ENCODE measurements at regions not wholly inside any gene's neighbourhood (a gene's known extent, or its start where the extent isn't known, plus 50 kb on each side); places are given as distances from the start of the nearest gene placed in this dataset.
A peak's percentile ranks its signal among the peaks of the same experiment; 100 is the strongest.
"Not testable (repeated sequence)": the region's sequence is repeated elsewhere in the genome, so short reads cannot be mapped to it uniquely, and the experiment has no call there.

GRCh38 chr3:83251490-83251889, 1490.0 kb upstream of the GBE1 start:
- DNase-seq (ENCODE audit: low read depth in 2 of 3, low spot score in 2 of 3), result no peak

- DNase-seq (ENCODE audit: low read depth in 2 of 3, low spot score in 2 of 3), result no peak
Measured at GRCh38 chr3:83250613-83251012, 1489.2 kb upstream of the GBE1 start.

GRCh38 chr3:83248454-83248853, 1487.0 kb upstream of the GBE1 start:
- DNase-seq (ENCODE audit: low read depth in 2 of 3, low spot score in 2 of 3), result no peak

DNA sequence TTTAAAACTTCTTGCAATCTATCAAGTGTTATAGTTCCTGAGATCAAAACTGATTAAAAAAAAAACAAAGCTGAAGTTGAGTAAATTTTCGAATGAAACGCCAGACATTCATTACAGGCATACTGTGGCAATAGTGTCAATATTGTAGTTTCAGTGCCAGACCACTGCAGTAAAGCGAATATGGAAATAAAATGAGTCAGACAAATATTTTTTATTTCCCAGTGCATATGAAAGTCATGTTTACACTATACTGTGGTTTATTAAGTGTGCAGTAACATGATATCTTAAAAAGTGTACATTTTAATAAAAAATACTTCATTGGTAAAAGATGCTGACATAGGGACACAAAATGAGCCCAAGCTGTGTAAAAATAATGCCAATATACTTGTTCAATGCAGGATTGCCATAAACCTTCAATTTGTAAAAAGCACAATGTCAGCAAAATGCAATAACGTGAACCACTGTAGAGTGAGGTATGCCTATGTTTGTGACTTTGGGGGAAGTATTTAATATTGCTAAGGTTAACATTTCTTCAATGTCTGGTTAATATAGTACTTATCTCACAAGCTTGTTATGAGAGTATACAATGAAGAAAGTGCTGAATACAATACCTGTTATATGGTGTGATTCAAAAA, 1473.9 kb upstream of the GBE1 start:
- DNase-seq (ENCODE audit: low read depth in 2 of 3, low spot score in 2 of 3), result no peak

DNA sequence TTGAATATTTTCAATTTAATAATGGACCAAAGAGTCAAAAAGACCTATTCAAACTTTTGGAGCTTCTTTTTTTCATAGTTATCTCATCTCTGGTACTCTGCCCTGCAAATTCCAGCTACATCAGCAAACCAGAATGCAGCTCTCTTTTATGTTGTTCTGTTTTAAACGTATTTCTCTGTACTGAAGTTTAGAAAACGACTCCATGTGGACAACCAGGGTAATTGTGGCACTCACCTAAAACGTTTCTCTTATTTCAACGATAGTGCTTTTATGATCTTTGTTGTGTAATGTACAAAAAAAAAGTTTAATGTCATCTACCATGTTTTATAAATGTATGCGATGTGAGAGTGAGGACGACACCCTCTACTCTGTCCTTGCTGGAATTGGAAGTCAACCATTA, 1472.3 kb upstream of the GBE1 start:
- no peak for DNase-seq (ENCODE audit: low read depth in 2 of 3, low spot score in 2 of 3)

GRCh38 chr3:83230841-83231240, 1469.4 kb upstream of the GBE1 start:
- no peak for DNase-seq (ENCODE audit: low read depth in 2 of 3, low spot score in 2 of 3)

DNA sequence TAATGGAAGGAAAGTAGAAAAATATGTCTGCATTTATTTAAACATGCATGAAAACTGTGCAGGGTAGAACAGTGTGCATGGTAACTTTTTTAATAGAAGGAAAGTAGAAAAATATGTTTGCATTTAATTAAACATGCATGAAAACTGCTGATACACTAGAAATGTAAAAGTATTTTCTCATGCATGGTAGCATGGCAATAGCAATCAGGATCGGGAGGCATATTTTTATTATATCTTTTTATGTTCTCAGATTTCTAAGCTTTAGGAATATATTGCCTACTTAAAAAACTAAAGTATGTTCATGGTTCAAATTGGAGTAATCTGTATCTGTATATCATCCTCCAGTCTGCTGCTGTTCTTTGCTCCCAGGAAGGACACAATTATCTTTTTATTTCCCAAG, 1468.9 kb upstream of the GBE1 start:
- no peak for DNase-seq (ENCODE audit: low read depth in 2 of 3, low spot score in 2 of 3)

DNA sequence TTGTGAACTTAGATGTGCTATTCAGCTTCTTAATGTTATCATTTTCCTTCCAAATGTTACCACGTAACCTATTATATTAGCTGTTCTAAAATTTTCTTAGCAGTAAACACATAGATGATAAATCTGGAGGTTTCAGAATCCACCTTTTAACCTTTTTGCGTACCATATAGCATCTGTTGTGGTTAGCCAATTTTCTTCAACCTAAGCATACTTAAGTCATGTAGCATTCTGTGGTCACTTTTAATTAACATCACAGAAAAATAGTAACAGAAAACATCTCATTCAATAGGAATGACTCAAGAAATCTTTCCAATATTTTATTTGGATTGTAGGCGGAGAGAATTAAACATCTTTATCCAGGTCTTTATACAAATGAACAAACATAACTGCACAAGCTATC, 1465.3 kb upstream of the GBE1 start:
- DNase-seq (ENCODE audit: low read depth in 2 of 3, low spot score in 2 of 3), result no peak

GRCh38 chr3:83224101-83224868, 1462.8 kb upstream of the GBE1 start:
- no peak for DNase-seq (ENCODE audit: low read depth in 2 of 3, low spot score in 2 of 3)

GRCh38 chr3:83218383-83219200, 1457.1 kb upstream of the GBE1 start:
- DNase-seq (ENCODE audit: low read depth in 2 of 3, low spot score in 2 of 3), result no peak

- not testable (repeated sequence) for DNase-seq (ENCODE audit: low read depth in 2 of 3, low spot score in 2 of 3)
Measured at GRCh38 chr3:83217595-83218118, 1456.2 kb upstream of the GBE1 start.

GRCh38 chr3:83216919-83217594, 1455.6 kb upstream of the GBE1 start:
- DNase-seq (ENCODE audit: low read depth in 2 of 3, low spot score in 2 of 3), result no peak

DNA sequence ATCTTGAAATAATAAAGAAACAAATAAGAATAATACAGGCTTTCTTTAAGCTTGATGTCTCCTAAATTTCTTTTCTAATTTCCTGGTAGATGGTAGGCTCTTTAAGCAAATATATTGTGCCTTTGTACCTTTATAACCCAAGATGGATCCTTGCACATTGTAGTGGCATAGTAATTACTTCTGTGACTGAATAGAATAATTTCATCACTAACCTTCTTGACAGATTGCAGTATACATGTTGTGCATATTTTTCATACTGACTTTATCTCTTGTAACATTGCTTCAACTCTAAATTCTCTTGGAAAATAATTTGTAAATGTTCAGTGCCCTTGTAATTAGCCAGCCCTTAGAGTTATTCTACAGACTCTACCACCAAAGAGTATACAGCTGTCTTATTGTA, 1433.8 kb upstream of the GBE1 start:
- DNase-seq (ENCODE audit: low read depth in 2 of 3, low spot score in 2 of 3), result no peak

GRCh38 chr3:83193526-83193925, 1432.1 kb upstream of the GBE1 start:
- no peak for DNase-seq (ENCODE audit: low read depth in 2 of 3, low spot score in 2 of 3)

DNA sequence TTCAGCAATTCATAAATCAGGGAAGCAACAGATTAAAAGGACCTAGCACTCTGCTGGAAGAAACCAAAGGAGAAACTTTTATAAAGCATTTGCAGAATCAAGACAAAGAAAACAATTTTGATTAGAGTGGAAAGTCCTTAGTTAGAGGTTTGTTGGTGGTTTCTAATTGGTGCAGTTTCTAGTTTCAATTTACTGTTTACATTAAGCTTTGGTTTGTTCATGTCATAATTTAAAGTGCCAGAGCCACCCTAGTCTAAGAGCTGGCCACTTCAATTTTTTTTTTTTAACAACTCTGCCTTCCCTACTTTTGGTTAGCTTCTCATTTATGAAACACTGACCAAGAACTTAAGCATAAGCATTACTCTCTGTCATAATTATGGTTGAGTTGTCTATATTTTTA, 1428.2 kb upstream of the GBE1 start:
- no peak for DNase-seq (ENCODE audit: low read depth in 2 of 3, low spot score in 2 of 3)

- no peak for DNase-seq (ENCODE audit: low read depth in 2 of 3, low spot score in 2 of 3)
Measured at GRCh38 chr3:83169473-83169872, 1408.0 kb upstream of the GBE1 start.

- DNase-seq (ENCODE audit: low read depth in 2 of 3, low spot score in 2 of 3), result no peak
Measured at GRCh38 chr3:83150896-83151295, 1389.5 kb upstream of the GBE1 start.

GRCh38 chr3:83140983-83141382, 1379.5 kb upstream of the GBE1 start:
- DNase-seq (ENCODE audit: low read depth in 2 of 3, low spot score in 2 of 3), result no peak

- no peak for DNase-seq (ENCODE audit: low read depth in 2 of 3, low spot score in 2 of 3)
Measured at GRCh38 chr3:83131236-83131635, 1369.8 kb upstream of the GBE1 start.

GRCh38 chr3:83122774-83123350, 1361.4 kb upstream of the GBE1 start:
- DNase-seq (ENCODE audit: low read depth in 2 of 3, low spot score in 2 of 3), result no peak

- peak in 2 of 3 donors; percentile 0 to 13 for DNase-seq (ENCODE audit: low read depth in 2 of 3, low spot score in 2 of 3)
Measured at GRCh38 chr3:83093222-83093572, 1331.8 kb upstream of the GBE1 start.
